Activated CD4-positive, alpha-beta T cell treated with anti-CD3 and anti-CD28 coated beads, Interleukin-2, amount 10 ng/mL, durations not matched to agents 7 days and 5 days (primary cell): ENCODE measurements at regions not wholly inside any gene's neighbourhood (a gene's known extent, or its start where the extent isn't known, plus 50 kb on each side); places are given as distances from the start of the nearest gene placed in this dataset.
"Not testable (repeated sequence)": the region's sequence is repeated elsewhere in the genome, so short reads cannot be mapped to it uniquely, and the experiment has no call there.

Experiments used
- CTCF ChIA-PET: fragments of 350-600 bp; sonication (Branson Sonifier 250); formaldehyde crosslinking; loops from one replicate; lab custom pipeline; 2021; ENCODE audit warnings: antibody characterized with exemption; lab: Charles Lee
- POLR2A ChIA-PET: fragments of 350-600 bp; sonication (Branson Sonifier 250); formaldehyde crosslinking; loops from one replicate; lab custom pipeline; 2021; ENCODE audit warnings: antibody characterized with exemption; lab: Charles Lee
- DNase-seq: peaks from one replicate; pipeline ENCODE4 v3.0.0-alpha.2; 2020
- H3K27ac Mint-ChIP-seq: one replicate; pipeline ENCODE4 v1.8.0; 2021; ENCODE audit warnings: mild to moderate bottlenecking, moderate library complexity, mixed read lengths
- H3K27me3 Mint-ChIP-seq: one replicate; pipeline ENCODE4 v1.8.0; 2021; ENCODE audit warnings: mixed read lengths
- H3K36me3 Mint-ChIP-seq: one replicate; pipeline ENCODE4 v1.8.0; 2021; ENCODE audit warnings: low read depth, mixed read lengths
- H3K4me1 Mint-ChIP-seq: one replicate; pipeline ENCODE4 v1.8.0; 2021; ENCODE audit warnings: mixed read lengths
- H3K4me3 Mint-ChIP-seq: one replicate; pipeline ENCODE4 v1.8.0; 2021; ENCODE audit warnings: mild to moderate bottlenecking, moderate library complexity, mixed read lengths
- H3K9me3 Mint-ChIP-seq: one replicate; pipeline ENCODE4 v1.8.0; 2021; ENCODE audit warnings: mixed read lengths

DNA sequence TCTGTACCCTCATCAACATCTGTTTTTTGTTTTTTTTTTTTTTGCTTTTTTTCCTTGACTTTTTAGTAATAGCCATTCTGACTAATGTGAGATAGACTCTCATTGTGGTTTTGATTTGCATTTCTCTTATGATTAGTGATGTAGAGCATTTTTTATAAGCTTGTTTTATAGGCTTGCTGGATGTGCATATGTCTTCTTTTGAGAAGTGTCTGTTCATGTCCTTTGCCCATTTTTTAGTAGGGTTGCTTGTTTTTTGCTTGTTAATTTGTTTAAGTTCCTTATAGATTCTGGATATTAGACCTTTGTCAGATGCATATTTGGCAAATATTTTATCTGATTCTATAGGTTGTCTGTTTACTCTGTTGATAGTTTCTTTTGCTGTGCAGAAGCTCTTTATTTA lies 53.5 kb upstream of the FAR1 start:
- H3K36me3 Mint-ChIP-seq, CTCF ChIA-PET: not testable (repeated sequence)

DNA sequence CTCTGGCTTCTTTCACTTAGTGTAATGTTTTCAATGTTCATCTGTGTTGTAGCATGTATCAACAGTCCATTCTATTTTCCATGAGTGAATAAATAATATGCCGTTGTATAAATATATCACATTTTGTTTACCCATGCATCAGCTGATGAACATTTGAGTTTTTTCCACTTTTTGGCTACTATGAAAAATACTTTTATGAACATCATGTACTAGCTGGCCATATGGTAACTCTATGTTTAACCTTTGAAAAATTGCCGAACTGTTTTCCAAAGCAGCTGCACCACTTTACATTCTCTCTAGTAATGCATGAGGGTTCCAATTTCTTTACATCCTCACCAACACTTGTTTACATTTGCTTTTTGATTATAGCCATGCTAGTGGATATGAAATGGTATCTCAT lies 59.8 kb upstream of the FAR1 start:
- no peak for DNase-seq
- Mint-ChIP-seq H3K27ac (no peak overlapping the region), H3K27me3 (no peaks in the 10 kb centered on the region), H3K36me3 (no peaks in the 10 kb centered on the region), H3K4me1 (no peaks in the 10 kb centered on the region), H3K4me3 (no peak overlapping the region), H3K9me3 (no peaks in the 10 kb centered on the region)
- CTCF ChIA-PET = no interaction called here
- POLR2A ChIA-PET = no interaction called here

More for the DNA sequence above, 53.5 kb upstream of the FAR1 start:
- H3K9me3 Mint-ChIP-seq, H3K4me1 Mint-ChIP-seq, H3K27ac Mint-ChIP-seq, DNase-seq, H3K4me3 Mint-ChIP-seq, H3K27me3 Mint-ChIP-seq, POLR2A ChIA-PET: not testable (repeated sequence)

DNA sequence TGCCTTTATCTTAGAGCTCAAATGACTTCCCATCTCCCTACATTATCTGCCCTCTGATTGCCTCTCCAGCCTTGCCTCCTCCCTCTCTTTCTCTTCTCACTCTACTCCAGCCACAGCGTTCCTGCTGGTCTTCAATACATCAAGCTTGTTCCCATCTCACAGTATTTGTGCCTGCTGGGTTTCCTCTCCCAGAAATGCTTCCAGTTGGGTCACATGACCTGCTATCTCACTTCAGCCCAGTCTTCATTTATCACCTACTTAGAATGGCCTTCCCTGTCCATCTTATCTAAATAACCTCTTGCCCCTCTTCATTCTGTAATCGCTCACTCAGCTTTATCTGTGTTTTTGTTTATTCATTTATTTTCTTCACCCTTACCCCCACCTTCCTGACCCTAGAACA lies 61.8 kb upstream of the FAR1 start:
- H3K27me3 Mint-ChIP-seq = no peaks in the 10 kb centered on the region
- H3K9me3 Mint-ChIP-seq = no peaks in the 10 kb centered on the region
- no peaks in the 10 kb centered on the region for H3K4me1 Mint-ChIP-seq
- no peak overlapping the region for H3K27ac Mint-ChIP-seq
- ChIA-PET CTCF (no interaction called here), POLR2A (no interaction called here)
- no peak overlapping the region for H3K4me3 Mint-ChIP-seq
- H3K36me3 Mint-ChIP-seq = no peaks in the 10 kb centered on the region
- DNase-seq = no peak

DNA sequence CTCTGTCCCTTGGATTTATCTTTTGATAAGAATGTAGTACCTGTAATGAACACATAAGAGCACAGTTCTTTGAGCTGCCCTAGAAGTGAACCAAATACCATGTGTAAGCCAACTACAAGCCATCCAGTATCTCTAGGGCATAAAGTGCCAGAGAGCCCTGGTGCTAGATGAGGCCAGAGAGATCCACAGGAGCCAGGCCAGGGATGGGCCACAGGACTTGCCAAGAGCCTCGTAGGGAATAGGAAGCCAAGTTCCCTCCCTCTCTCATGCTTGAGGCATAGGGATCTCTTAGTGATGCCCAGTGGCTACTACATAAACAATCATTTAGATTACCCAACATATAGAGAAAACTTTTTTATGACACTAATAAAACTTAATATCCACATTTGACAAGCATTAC lies 64.8 kb upstream of the FAR1 start:
- POLR2A ChIA-PET = no interaction called here
- H3K27ac Mint-ChIP-seq = no peak overlapping the region
- DNase-seq = no peak
- CTCF ChIA-PET = no interaction called here
- no peaks in the 10 kb centered on the region for H3K27me3 Mint-ChIP-seq
- H3K4me3 Mint-ChIP-seq = no peak overlapping the region
- H3K9me3 Mint-ChIP-seq = no peaks in the 10 kb centered on the region
- no peaks in the 10 kb centered on the region for H3K4me1 Mint-ChIP-seq
- H3K36me3 Mint-ChIP-seq = no peaks in the 10 kb centered on the region

DNA sequence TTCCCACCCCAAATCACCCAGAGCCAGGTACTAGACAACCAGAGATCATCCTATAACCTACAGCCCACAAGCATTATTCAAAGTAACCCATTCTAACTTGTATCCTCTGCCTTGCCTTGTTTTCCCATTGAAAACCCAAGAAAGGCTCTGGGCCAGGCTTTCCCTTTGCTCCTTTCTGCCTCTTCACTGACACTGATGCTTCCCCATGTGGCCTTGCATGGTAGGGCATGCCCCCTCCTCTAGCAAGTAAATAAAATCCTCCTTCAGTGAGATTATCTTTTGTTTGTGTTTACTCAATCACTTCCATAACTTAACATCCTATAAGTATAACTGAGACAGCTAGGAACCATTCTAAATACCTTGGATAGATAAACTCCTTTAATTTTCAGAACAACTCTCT lies 65.6 kb upstream of the FAR1 start:
- Mint-ChIP-seq H3K9me3 (no peaks in the 10 kb centered on the region), H3K36me3 (no peaks in the 10 kb centered on the region), H3K27me3 (peaks cover 4% of the 10 kb centered on the region), H3K27ac (no peak overlapping the region), H3K4me3 (no peak overlapping the region), H3K4me1 (no peaks in the 10 kb centered on the region)
- DNase-seq = no peak
- ChIA-PET POLR2A (no interaction called here), CTCF (no interaction called here)

DNA sequence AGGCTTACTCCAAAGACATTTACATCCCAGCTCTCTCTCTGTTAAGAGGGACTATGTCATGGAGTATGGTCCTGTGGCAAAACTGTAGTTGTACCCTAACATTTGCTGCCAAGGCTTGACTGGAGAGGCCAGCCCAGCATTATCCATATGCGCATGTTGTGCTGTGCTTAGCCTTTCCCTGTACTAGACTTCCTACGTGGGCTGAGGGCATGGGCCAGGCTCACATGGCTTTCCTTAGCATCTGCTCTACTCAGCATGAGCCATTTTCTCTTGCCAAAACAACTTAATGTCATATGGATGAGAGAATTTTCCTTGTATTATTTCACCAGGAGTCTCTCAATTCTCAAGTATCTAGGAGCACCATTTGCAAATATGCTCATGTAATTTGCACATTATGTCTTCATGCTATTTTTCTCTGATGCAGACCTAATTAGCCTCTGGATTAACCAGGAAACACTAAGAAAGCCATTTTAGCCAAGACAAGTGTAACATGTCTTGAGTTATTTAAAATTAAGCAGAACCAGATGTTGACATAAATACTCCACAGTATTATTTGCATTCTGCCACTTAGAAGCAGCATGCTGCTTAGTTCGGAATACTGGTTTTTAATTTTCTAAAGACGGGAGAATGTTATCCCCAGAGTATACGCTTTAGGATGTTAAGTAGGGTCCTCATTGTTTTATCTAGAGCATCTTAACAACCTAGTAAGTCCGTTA lies 71.7 kb upstream of the FAR1 start:
- ChIA-PET CTCF (no interaction called here), POLR2A (no interaction called here)
- Mint-ChIP-seq H3K4me3 (no peak overlapping the region), H3K4me1 (no peaks in the 10 kb centered on the region), H3K27ac (no peak overlapping the region), H3K36me3 (no peaks in the 10 kb centered on the region), H3K27me3 (peaks cover 12% of the 10 kb centered on the region), H3K9me3 (no peaks in the 10 kb centered on the region)
- DNase-seq = no peak

DNA sequence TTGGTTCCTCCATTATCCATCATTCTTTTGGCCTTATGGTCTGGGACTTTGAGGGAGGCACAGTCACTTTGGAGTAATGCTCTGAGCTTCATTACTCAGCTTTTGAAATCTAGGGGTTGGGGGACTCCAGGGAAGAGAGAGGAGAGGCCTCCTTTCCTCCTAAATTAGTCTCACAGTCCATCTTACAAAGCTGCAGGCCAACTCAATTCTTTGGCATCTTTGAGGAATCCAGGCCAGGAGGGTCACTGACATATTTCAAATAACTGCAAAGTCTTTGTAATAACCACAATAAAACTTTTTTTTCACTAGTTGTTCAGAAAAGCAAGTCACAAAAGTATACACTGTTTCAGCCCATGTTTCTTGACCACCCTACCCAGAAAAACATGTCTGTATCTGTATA lies 73.3 kb upstream of the FAR1 start:
- Mint-ChIP-seq H3K9me3 (no peaks in the 10 kb centered on the region), H3K36me3 (no peaks in the 10 kb centered on the region), H3K27me3 (peaks cover 15% of the 10 kb centered on the region), H3K4me3 (no peak overlapping the region), H3K4me1 (no peaks in the 10 kb centered on the region), H3K27ac (no peak overlapping the region)
- ChIA-PET POLR2A (no interaction called here), CTCF (no interaction called here)
- no peak for DNase-seq

DNA sequence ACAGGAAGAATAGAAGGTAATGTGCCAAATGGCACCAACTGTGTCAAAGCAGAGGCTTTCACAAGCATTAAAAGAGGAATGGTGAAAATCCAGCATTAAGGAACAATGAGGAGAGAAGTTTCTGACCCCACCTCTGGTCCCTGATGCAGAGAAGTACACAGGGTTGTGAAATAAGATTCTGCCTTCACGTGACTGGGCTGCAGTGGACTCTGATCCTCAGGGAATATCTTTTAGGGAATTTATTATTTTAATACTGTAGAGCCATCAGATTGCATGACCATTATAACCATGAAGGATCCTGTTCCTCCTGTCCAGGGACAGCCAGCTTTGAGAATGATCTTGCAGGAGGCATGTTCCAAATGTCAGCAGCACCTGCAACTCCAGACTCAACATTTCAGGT lies 74.4 kb upstream of the FAR1 start:
- Mint-ChIP-seq H3K27me3 (peaks cover 20% of the 10 kb centered on the region), H3K27ac (no peak overlapping the region), H3K4me1 (no peaks in the 10 kb centered on the region), H3K4me3 (no peak overlapping the region), H3K9me3 (no peaks in the 10 kb centered on the region), H3K36me3 (no peaks in the 10 kb centered on the region)
- no peak for DNase-seq
- POLR2A ChIA-PET = no interaction called here
- CTCF ChIA-PET = no interaction called here

DNA sequence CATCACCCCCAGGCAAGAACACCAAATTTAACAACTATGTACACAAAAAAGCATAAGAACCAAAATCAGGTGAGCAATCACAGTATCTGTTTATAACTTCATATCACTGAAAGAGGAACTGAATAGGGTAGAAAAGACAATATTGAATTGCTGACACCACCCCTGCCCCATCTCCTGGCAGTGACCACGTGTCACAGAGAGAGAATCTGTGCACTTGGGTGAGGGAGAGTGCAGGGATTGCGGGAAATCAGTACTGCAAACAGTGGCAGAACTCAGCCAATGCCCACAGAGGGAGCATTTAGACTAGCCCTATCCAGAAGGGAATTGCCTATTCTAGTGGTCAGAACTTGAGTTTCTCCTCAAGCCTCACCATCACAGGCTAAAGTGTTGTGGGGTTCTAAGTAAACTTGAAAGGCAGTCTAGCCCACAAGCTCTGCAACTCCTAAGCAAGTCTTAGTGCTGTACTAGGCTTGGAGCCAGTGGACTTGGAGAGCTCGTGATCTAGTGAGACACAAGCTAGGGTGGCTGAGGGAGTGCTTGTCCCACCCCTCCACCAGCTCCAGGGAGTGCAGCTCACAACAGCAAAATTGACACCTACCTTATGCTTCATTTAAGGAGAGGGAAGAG lies 82.8 kb upstream of the PTH start:
- Mint-ChIP-seq H3K27me3 (peaks cover 4% of the 10 kb centered on the region), H3K36me3 (no peaks in the 10 kb centered on the region), H3K4me1 (no peaks in the 10 kb centered on the region), H3K4me3 (no peak overlapping the region), H3K27ac (no peak overlapping the region), H3K9me3 (peaks cover 15% of the 10 kb centered on the region)
- ChIA-PET CTCF (no interaction called here), POLR2A (no interaction called here)
- no peak for DNase-seq

DNA sequence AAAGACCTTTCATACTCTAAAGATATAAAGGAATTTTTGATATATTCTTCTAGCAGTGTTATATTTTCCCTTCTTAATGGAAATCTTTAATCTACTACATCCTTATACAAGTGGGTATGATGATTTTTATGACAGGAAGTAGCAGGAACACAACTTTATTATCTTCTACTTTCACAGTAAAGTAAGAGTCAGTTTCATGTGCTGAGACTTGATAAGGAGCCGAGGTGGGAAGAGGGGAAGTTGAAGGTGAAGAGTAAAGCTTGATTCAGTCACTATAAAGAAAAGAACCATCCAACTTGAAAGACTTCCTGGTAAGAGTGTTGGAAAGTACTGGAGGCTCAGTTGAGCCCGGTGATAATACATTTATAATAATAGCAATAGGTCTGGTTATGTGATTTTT lies 82.1 kb upstream of the PTH start:
- H3K36me3 Mint-ChIP-seq = no peaks in the 10 kb centered on the region
- no peak overlapping the region for H3K27ac Mint-ChIP-seq
- ChIA-PET POLR2A (no interaction called here), CTCF (no interaction called here)
- no peaks in the 10 kb centered on the region for H3K4me1 Mint-ChIP-seq
- no peak for DNase-seq
- peaks cover 11% of the 10 kb centered on the region for H3K9me3 Mint-ChIP-seq
- H3K4me3 Mint-ChIP-seq = no peak overlapping the region
- peaks cover 6% of the 10 kb centered on the region for H3K27me3 Mint-ChIP-seq

DNA sequence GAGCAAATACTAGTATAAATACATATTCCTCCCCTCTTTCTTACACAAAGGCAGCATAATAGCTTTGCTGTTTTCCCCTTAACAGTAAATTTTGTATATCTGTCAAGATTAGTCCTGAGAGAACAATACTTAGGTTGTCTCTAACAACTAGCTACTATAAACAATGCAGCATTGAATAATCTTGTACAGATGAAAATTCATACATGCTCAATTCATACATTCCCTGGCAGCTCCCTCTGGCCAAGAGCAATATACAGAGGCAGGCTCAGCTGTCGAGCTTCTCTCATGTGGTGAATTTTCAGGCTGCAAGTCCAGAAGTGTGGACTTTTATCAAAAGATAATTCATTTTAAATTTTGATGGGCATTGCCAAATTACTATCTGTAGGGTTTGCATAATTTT lies 81.2 kb upstream of the PTH start:
- CTCF ChIA-PET = no interaction called here
- no peaks in the 10 kb centered on the region for H3K36me3 Mint-ChIP-seq
- no peak for DNase-seq
- H3K9me3 Mint-ChIP-seq = peaks cover 11% of the 10 kb centered on the region
- peaks cover 12% of the 10 kb centered on the region for H3K27me3 Mint-ChIP-seq
- no peaks in the 10 kb centered on the region for H3K4me1 Mint-ChIP-seq
- no peak overlapping the region for H3K27ac Mint-ChIP-seq
- H3K4me3 Mint-ChIP-seq = no peak overlapping the region
- POLR2A ChIA-PET = no interaction called here

DNA sequence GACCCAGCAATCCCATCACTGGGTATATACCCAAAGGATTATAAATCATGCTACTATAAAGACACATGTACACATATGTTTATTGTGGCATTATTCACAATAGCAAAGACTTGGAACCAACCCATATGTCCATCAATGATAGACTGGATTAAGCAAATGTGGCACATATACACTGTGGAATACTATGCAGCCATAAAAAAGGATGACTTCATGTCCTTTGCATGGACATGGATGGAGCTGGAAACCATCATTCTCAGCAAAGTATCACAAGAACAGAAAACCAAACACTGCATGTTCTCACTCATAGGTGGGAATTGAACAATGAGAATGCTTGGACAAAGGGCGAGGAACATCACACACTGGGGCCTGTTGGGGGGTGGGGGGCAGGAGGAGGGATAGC lies 79.6 kb upstream of the PTH start:
- H3K4me3 Mint-ChIP-seq, CTCF ChIA-PET, H3K9me3 Mint-ChIP-seq, H3K36me3 Mint-ChIP-seq, POLR2A ChIA-PET, H3K4me1 Mint-ChIP-seq, H3K27ac Mint-ChIP-seq, DNase-seq: not testable (repeated sequence)
- H3K27me3 Mint-ChIP-seq = peaks cover 12% of the 10 kb centered on the region

DNA sequence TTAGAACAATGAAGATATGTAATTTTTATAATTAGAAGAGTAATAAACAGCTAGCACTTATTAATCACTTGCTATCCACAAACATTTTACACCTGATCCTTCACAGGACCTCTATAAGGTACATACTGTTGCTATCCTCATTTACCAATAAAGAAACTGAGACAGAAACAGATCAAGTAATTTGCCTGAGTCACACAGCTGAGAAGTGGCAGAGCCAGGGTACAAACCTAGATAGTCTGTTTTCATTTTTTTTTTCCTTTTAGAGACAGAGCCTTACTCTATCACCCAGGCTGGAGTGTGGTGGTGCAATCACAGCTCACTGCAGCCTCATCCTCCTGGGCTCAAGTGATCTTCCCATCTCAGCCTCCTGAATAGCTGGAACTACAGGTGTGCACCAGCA lies 71.8 kb upstream of the PTH start:
- ChIA-PET POLR2A (no interaction called here), CTCF (no interaction called here)
- Mint-ChIP-seq H3K36me3 (no peaks in the 10 kb centered on the region), H3K27me3 (peaks cover 8% of the 10 kb centered on the region), H3K4me3 (no peak overlapping the region), H3K9me3 (no peaks in the 10 kb centered on the region), H3K4me1 (no peaks in the 10 kb centered on the region), H3K27ac (no peak overlapping the region)
- no peak for DNase-seq

DNA sequence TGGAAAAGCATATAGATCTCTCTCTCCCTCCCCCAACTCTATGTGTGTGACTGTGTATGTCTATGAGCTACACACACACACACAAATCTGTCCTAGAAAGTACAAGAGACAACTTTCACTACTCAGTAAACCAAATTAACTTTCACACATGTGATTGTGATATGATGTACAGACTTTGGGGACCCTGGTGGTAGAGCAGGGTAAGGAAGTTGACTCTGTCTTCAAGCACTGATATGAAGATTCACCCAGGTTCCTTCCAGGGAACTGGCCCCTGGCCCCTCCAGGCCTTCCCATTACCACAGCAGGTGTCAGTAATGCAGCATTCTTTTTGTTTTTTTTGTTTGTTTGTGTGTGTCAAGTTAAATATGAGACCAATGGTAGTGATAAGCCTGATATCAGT lies 66.1 kb upstream of the PTH start:
- Mint-ChIP-seq H3K4me3 (no peak overlapping the region), H3K27me3 (no peaks in the 10 kb centered on the region), H3K4me1 (no peaks in the 10 kb centered on the region), H3K36me3 (no peaks in the 10 kb centered on the region), H3K9me3 (no peaks in the 10 kb centered on the region), H3K27ac (no peak overlapping the region)
- CTCF ChIA-PET = no interaction called here
- POLR2A ChIA-PET = no interaction called here
- DNase-seq = no peak
